HG03521 (cell line): ENCODE measurements at regions not wholly inside any gene's neighbourhood (a gene's known extent, or its start where the extent isn't known, plus 50 kb on each side); places are given as distances from the start of the nearest gene placed in this dataset.
"Not testable (repeated sequence)": the region's sequence is repeated elsewhere in the genome, so short reads cannot be mapped to it uniquely, and the experiment has no call there.

Experiments
- ATAC-seq: cut with Tn5 transposase; IDR thresholded peaks from one replicate; pipeline ENCODE4 v1.9.1; 2021; ENCODE audit warnings: mild to moderate bottlenecking, moderate library complexity; ENCODE audit not compliant: unreplicated experiment

DNA sequence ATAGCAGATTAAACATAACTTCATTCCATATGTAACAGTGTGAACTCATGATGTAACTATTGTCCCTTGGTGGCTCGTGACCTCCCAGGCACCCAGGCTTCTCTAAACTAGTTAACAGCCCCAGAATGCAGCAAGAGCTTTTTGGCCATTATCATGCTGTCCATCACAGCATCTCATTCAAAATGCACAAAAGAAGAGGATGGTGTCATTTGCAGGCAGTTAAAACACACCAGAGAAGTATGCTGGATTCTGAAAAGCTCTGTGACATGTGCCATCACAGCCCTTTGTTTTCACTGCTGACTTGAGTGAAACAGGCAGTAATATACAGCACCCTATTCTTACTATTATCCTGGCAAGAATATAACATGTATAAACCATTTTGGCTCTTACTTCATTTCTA lies 117.6 kb upstream of the CHMP2B start:
- no peak for ATAC-seq

DNA sequence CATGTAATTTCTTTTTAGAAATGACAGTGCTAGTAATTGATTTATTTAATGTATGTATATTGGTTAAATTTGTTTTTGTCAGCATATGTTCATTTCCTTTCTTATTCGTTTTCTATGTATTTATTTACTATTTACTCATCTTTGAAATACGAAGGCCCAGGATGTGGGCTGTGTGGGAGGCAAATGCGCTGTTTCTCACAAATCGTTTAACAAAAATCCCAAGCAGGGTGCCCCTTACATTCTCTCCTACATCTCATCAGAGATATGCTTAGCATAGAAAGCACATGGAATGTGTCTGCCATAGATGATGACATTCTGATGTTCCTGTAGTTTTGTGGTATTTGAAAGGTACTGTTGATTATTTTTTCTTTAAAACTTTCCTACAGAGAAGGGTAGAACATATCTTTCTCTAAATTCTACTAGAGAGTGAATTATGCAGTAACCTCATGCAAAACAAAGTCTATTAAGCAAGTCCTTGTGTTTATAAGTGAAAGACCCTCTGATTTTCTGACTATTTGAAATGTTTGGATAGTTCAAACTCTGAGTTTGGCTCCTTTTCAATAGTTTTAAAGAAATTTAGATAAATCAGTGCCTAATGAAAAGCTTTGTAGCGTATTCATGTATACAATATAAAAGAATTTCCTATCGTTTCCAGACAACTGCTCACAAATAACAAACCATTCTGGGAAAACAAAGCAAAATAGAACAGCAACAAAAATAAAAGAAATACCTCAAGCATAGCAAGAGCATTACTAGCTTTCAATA lies 111.1 kb upstream of the VGLL3 start:
- no peak for ATAC-seq

DNA sequence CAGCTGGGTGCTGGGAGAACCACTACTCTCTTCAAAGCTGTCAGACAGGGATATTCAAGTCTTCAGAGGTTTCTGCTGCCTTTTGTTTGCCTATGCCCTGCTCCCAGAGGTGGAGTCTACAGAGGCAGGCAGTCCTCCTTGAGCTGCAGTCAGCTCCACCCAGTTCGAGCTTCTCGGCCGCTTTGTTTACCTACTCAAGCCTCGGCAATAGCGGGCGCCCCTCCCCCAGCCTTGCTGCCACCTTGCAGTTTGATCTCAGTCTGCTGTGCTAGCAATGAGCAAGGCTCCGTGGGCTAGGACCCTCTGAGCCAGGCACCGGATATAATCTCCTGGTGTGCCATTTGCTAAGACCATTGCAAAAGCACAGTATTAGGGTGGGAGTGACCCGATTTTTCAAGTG lies 106.8 kb upstream of the VGLL3 start:
- ATAC-seq, result not testable (repeated sequence)

DNA sequence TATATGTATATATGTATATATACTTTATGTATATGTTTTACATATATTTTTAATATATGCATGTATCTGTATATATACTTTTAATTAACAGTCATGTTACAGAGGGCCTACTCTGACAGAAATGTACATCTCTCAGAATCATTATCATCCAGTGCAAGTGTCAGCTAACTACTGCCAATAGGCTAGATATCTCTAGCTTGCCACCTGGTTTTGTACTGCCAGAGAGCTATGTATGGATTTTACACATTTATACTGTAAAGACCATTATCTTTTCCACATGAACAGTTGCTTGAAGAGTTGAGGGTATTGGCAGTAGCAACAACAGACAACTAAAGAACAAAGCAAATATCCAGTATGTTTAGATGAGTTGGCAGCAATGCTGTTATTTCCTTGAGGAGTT lies 99.7 kb upstream of the VGLL3 start:
- no peak for ATAC-seq

DNA sequence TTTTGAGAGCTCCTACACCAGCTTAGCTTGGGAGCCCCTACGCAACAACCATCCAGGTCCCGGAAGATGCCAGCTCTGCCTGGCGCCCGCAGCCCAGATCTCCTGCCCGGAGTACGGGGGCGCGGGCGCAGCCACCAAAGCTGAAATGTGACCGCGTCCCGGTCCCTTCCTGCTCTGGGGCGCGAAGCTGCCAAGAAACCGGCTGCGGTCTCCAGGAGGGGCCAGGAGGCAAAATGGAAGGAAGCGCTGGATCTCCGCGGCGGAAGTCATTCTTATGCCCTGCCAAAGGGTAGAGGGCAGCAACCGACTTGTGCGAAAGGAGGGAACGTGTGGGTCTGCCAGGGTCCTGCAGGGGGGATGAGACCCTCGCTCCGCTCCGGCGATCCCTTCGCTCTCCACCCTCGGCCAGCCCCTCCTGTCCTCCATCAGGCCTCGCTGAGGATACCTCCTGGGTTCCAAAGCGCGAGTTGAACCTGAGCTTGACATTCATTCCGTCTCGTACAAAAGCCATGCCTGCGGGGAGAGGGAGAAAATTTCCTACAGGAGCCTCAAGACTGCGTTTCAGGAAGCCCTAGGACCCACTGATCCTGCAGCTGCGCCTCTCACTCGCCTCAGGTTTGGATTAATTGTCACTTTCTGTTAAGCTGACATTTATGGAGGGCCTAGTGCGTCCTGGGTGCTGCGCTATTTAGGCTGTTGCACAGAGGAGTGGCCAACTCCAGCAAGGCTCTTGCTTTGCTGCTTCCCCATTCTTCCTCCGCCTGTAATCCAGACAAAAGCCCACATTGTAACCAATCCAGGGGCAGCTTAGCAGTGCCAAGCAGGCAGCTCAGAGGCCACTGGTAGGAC lies 98.3 kb upstream of the VGLL3 start:
- peak; percentile 64 for ATAC-seq

DNA sequence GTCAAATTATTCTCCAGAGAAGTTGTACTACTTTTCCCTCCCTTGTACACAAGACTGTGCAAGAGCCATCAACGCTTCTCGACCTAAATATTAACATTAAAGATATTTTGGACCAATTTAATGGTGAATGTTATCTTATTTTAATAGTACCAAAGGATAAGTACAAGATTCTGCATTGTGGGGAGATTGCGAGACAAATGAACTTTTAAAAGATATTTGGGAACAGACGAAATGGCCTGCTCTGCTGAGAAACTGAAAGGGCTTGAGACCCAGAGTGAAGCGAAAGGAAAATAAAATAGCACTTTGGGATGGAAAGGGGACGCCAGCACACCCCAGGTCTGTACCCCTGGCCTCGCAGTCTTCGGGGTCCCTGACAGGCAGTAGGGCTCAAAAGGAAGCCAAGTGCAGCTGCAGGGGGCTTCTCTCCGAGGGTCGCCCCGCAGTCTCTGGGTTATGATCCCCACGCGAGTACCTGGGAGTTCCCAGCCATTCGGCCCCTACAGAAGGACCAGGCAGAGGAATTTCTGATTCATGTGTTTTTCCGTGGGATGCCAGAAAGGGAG lies 97.6 kb upstream of the VGLL3 start:
- ATAC-seq, result peak; percentile 8

- no peak for ATAC-seq
Observed at GRCh38 chr3:87084868-87085267, 93.9 kb upstream of the VGLL3 start.

DNA sequence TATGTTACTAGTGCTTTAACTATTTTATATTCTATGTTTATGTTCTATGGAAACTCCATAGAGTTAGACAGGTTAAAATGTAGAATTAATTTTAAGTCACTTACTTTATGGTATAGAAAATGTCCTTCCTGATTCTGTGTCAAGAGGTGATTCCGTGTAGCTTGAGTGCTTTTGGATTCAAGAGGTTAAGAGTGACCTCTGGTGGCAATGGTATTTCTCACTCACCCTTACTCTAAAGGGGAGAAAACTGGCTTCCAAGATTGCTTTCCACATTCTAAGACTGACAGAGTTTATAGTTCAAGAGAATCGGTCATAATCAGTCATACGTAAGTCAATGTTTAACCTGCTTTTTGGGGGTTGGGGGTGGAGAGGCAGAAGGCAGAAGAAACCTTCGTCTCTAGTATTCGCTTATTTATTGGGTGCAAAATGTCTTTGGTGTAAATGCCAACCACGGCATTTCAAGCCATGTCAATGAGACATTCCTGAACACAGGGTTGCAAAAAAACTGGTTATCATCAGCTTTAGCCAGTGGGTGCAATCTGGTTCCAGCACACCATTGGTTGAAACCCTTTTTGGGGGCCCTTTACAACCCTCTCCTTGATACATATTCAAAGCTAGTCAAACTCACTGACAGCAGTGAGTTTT lies 92.0 kb upstream of the VGLL3 start:
- ATAC-seq, result peak; percentile 71

DNA sequence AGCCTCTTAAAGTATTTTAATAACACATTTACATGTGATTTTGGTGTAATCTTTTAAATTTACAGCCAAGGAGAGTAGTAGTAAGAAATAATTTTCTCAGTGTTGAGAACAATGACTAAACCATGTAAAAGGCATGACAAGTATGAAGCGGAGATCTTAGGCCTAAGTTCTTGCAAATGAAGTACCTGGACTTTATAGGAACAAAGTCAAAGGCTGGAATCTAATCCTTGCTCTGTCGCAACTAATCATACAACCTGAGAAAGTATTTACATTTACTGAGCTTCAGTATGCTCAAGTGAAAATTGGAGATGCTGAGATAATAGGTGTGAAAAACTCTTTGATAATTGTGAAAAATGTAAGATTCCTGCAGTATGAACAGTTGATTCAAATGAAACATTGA lies 86.4 kb upstream of the VGLL3 start:
- ATAC-seq, result no peak

- no peak for ATAC-seq
Observed at GRCh38 chr3:87076946-87077345, 86.0 kb upstream of the VGLL3 start.

DNA sequence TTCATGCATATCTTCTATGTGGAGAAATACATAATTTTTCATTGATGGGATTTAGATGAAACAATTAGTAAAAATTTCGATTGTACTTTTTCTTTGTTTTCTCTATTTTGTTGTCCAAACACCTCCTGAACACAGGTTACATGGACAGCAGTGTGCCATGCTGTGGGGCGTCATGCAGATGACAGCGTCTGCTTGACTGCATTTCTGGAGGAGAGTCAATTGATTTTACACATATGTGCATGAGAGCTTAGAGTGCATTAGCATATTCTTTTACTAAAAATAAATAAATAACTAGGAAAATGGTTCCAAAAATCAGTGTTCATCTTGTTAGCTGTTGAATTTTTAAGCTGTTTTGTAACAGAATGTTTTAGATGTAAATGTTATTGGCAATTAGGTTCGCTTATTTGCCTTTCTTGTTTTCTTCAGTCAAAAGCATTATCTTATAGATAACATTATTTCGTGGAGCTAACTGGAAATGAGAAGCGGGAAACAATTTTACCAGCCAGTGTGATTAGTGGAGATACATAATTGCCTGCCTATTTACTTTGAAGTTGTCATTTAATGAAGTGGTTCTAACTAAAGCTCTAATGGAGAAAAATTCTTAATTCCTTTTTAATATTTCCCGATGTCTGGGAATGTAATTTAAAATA lies 82.7 kb upstream of the VGLL3 start:
- ATAC-seq, result no peak

- ATAC-seq, result no peak
Observed at GRCh38 chr3:87072446-87072845, 81.5 kb upstream of the VGLL3 start.

- ATAC-seq, result no peak
Observed at GRCh38 chr3:87069971-87070370, 79.0 kb upstream of the VGLL3 start.

DNA sequence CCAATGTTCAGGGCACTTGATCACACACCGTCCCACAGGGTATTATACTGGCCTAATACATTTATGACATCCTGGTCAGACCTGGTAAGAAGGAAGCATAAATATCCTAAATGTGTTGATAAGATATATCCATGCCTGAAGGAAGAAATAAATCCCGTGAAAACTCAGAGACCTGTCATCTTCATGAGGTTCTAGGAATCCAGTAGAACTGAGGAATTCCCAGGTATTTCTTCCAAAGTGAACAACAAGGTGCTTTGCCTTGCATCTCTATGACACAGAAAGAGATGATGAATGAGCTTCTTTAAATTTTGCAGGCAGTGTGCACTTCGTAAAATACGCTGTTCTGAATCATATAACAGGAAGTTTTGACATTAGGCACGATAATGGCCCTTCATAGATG lies 78.1 kb upstream of the VGLL3 start:
- ATAC-seq, result no peak

DNA sequence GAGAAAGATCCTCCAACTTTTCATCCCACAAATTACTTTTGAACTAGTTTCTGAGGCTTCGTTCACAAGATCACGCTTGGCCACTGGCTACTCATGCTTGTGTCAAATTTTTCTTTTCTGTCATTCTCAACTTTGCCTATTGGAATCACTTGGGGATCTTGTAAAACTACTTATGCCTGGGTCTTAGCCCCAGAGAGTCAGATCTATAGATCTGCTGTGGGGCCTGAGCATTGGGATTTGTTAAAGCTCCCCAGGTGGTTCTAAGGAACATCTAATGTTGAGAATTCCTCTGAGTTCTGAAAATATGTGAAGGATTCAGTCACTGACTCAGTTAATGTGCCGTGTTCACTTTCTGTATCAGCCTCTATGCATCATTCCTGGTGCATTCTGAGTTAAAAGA lies 71.7 kb upstream of the VGLL3 start:
- ATAC-seq, result no peak

GRCh38 chr3:87057474-87057873 lies 66.5 kb upstream of the VGLL3 start:
- no peak for ATAC-seq

DNA sequence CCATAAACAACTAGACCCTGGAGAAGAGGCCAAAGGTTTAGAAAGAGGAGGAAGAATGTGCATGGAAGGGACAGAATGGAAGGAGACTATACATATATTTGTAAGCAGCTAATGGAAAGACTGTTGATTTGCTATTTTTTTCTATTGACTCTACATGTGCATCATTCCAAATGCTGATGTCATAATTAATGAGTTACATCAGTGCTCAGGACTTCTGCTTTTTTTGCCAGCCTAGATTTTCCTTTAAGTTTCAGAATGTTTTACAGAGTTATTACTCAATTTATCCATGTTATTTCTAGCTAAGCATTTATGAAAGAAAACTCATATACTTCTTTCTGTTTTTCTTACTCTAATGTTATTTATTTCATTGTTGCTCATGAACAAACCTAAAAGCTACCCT lies 62.6 kb upstream of the VGLL3 start:
- ATAC-seq, result no peak

DNA sequence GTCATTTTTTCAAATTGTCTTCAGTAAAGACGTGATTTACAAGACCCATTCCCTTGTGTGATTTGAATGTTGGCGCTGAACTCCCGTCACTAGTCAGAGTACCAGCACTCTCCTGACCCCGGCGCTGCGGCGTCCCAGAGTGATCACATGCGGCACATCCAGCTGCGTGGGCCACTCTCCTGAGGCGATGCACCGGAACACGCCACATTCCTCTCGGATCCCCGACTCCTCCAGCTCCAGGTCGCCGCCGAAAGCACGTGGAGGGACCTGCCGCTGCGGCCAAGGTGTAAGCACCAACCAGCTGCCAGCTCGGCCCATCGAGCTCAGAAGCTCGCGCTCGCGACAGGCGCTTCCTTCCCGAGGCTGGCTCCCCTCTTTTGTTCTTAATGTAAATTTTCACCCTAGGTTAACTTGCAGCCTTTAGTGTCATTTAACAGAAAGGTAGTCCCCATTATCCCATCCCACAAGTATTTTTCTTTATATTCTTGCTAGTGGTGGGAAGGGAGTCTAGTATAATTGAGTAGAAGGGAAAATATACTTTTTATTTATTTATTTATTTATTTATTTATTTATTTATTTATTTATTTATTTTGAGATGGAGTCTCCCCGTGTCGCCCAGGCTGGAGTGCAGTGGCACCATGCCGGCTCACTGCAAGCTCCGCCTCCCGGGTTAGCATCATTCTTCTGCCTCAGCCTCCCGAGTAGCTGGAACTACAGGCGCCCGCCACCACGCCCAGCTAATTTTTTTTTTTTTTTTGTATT lies 61.7 kb upstream of the VGLL3 start:
- no peak for ATAC-seq

GRCh38 chr3:87047852-87048251 lies 56.9 kb upstream of the VGLL3 start:
- no peak for ATAC-seq

GRCh38 chr3:87046241-87046640 lies 55.3 kb upstream of the VGLL3 start:
- no peak for ATAC-seq
